HepG2 (cell line): ENCODE measurements at regions not wholly inside any gene's neighbourhood (a gene's known extent, or its start where the extent isn't known, plus 50 kb on each side); places are given as distances from the start of the nearest gene placed in this dataset.

Experiments
- ATAC-seq: fragments of 200-7000 bp; cut with Tn5 transposase; 3 replicates; pipeline ENCODE4 v1.9.1; 2020; ENCODE audit warnings: mild to moderate bottlenecking, moderate library complexity
- BruUV-seq: library from RNA; stranded (reverse); fragments of 400-500 nt; replicated peaks from 2 replicates; lab custom pipeline; 2021; lab: Mats Ljungman, UMichigan
- CTCF ChIA-PET: fragments of 300-600 bp; formaldehyde crosslinking; extraction: SDS; loops from one replicate; lab custom pipeline; 2021; ENCODE audit warnings: low total read pairs, inconsistent platforms, low intra/inter-chr PET ratio; lab: Yijun Ruan, JAX
- POLR2A ChIA-PET: fragments of 350-600 bp; sonication (Branson Sonifier 250); formaldehyde crosslinking; loops from one replicate; lab custom pipeline; 2020; ENCODE audit warnings: antibody characterized with exemption, inconsistent platforms; lab: Yijun Ruan, JAX
- DNase-seq: peaks from one replicate; pipeline ENCODE4 v3.0.0-alpha.2; 2015; ENCODE audit warnings: low spot score
- FAIRE-seq: peaks from 3 replicates; lab custom pipeline; 2011; peaks lifted over from hg19 to GRCh38; lab: Jason Lieb, UNC
- H2AFZ ChIP-seq: one replicate; pipeline ENCODE4 v1.6.1; 2011; ENCODE audit warnings: low read length, inconsistent platforms
- H3K27ac ChIP-seq: fragments of 300-600 bp; 3 replicates; pipeline ENCODE4 v1.8.0; 2011; ENCODE audit warnings: mixed run types, mild to moderate bottlenecking, mixed read lengths, low read length, inconsistent platforms; ENCODE audit not compliant: insufficient read depth; ENCODE audit errors: extremely low read length
- H3K27me3 ChIP-seq, 2 experiments: fragments of 200-600 bp in 1 of 2; 2 replicates in 1 of 2; 3 replicates in 1 of 2; pipeline versions ENCODE4 v1.6.0 to v1.8.0; 2011; ENCODE audit warnings: low read length in 2 of 2, mild to moderate bottlenecking in 2 of 2, moderate library complexity in 2 of 2, inconsistent platforms in 1 of 2; ENCODE audit not compliant: insufficient read depth in 2 of 2, control insufficient read depth in 1 of 2
- H3K36me3 ChIP-seq, 2 experiments: fragments of 200-600 bp in 1 of 2; replicated peaks in 1 of 2; 2 replicates in 1 of 2; 3 replicates in 1 of 2; pipeline versions ENCODE4 v1.5.1 to v1.8.0; 2011; ENCODE audit warnings: low read length in 2 of 2, inconsistent platforms in 1 of 2; ENCODE audit not compliant: insufficient read depth in 2 of 2, control insufficient read depth in 1 of 2
- H3K4me1 ChIP-seq: 2 replicates; pipeline ENCODE4 v1.5.1; 2012; ENCODE audit warnings: low read length, inconsistent platforms; ENCODE audit not compliant: insufficient read depth
- H3K4me2 ChIP-seq: 2 replicates; pipeline ENCODE4 v1.6.0; 2011; ENCODE audit warnings: low read depth, low read length, inconsistent platforms
- H3K4me3 ChIP-seq, 3 experiments: fragments of 200-600 bp in 1 of 3; sonication (generic), shearing (Covaris generic) in 1 of 3; replicated peaks in 1 of 3; 2 replicates each; pipeline ENCODE4 v1.5.1; 2011 to 2016; ENCODE audit warnings: low read length in 3 of 3, inconsistent platforms in 2 of 3, low read depth in 2 of 3, mild to moderate bottlenecking in 2 of 3, control low read depth in 1 of 3, mixed read lengths in 1 of 3; ENCODE audit not compliant: insufficient read depth in 1 of 3
- H3K79me2 ChIP-seq: one replicate; pipeline ENCODE4 v1.6.1; 2011; ENCODE audit warnings: low read length, inconsistent platforms; ENCODE audit not compliant: insufficient read depth
- H3K9ac ChIP-seq: 2 replicates; pipeline ENCODE4 v1.6.0; 2011; ENCODE audit warnings: mild to moderate bottlenecking, low read depth, low read length, inconsistent platforms; ENCODE audit not compliant: insufficient read depth
- H3K9me3 ChIP-seq: 2 replicates; pipeline ENCODE4 v1.5.1; 2012; ENCODE audit warnings: mild to moderate bottlenecking, low read length
- H4K20me1 ChIP-seq: 2 replicates; pipeline ENCODE4 v1.6.0; 2011; ENCODE audit warnings: inconsistent platforms, mild to moderate bottlenecking, low read length, moderate library complexity; ENCODE audit not compliant: insufficient read depth
- AGO1 ChIP-seq: fragments of 200-400 bp; formaldehyde crosslinking; IDR thresholded peaks from 2 replicates; pipeline ENCODE4 v1.6.1; 2017; ENCODE audit warnings: mild to moderate bottlenecking, low read depth, low read length, moderate library complexity; ENCODE audit not compliant: poor library complexity, severe bottlenecking
- CBFB ChIP-seq: sonication (generic); formaldehyde crosslinking; IDR thresholded peaks from 2 replicates; pipeline ENCODE4 v1.4.0; 2020; ENCODE audit warnings: missing genetic modification reagents
- HNRNPK ChIP-seq: fragments of 200-400 bp; formaldehyde crosslinking; IDR thresholded peaks from 2 replicates; pipeline ENCODE4 v1.6.1; 2018; ENCODE audit warnings: low read length, low read depth, moderate library complexity, mild to moderate bottlenecking; ENCODE audit not compliant: poor library complexity, severe bottlenecking
- LCORL ChIP-seq, 2 experiments: fragments of 450-650 bp in 1 of 2; sonication (generic) in 1 of 2; formaldehyde crosslinking in 1 of 2; IDR thresholded peaks; 2 replicates each; pipeline versions ENCODE4 v1.5.0 to v1.6.1; 2017 to 2020; ENCODE audit warnings: antibody characterized with exemption in 1 of 2, missing genetic modification reagents in 1 of 2
- XRCC5 ChIP-seq: fragments of 200-400 bp; formaldehyde crosslinking; optimal IDR thresholded peaks from 2 replicates; pipeline ENCODE3; 2017; ENCODE audit warnings: mild to moderate bottlenecking, low read length
- ZNF143 ChIP-seq: sonication (generic); formaldehyde crosslinking; IDR thresholded peaks from 2 replicates; pipeline ENCODE4 v1.4.0; 2020; ENCODE audit warnings: missing genetic modification reagents
- ZSCAN21 ChIP-seq: sonication (generic); formaldehyde crosslinking; IDR thresholded peaks from 2 replicates; pipeline ENCODE4 v1.8.0; 2022; ENCODE audit warnings: mild to moderate bottlenecking, missing genetic modification reagents, moderate library complexity, borderline replicate concordance
- WGBS: methylation state at CpG from one replicate; pipeline ENCODE4 v1.1.6; 2017; ENCODE audit warnings: low lambda C conversion rate; 5-methylcytosine and 5-hydroxymethylcytosine counted together
- in situ Hi-C: cut with HindIII; loops from 2 replicates; pipeline ENCODE4 v1.10.0; 2017; ENCODE audit warnings: low pct_unique_long_range_greater_than_20kb; ENCODE audit not compliant: extremely low pct_ligation_motif_present
- intact Hi-C: fragments of 100-400 bp; cut with micrococcal nuclease; formaldehyde crosslinking; loops from one replicate; pipeline ENCODE4 v1.10.0; 2022; ENCODE audit not compliant: unreplicated experiment
- TF ChIP-seq, protein P1 (sequence below): sonication (generic); formaldehyde crosslinking; IDR thresholded peaks from 2 replicates; pipeline ENCODE4 v1.4.0; 2020; ENCODE audit warnings: missing genetic modification reagents
- TF ChIP-seq, protein P2 (sequence below): sonication (generic); formaldehyde crosslinking; IDR thresholded peaks from 2 replicates; pipeline ENCODE4 v1.4.0; 2020; ENCODE audit warnings: mild to moderate bottlenecking, missing genetic modification reagents
- TF ChIP-seq, protein P3 (sequence below): sonication (generic); formaldehyde crosslinking; IDR thresholded peaks from 2 replicates; pipeline ENCODE4 v1.4.0; 2020; ENCODE audit warnings: missing genetic modification reagents, borderline replicate concordance

DNA sequence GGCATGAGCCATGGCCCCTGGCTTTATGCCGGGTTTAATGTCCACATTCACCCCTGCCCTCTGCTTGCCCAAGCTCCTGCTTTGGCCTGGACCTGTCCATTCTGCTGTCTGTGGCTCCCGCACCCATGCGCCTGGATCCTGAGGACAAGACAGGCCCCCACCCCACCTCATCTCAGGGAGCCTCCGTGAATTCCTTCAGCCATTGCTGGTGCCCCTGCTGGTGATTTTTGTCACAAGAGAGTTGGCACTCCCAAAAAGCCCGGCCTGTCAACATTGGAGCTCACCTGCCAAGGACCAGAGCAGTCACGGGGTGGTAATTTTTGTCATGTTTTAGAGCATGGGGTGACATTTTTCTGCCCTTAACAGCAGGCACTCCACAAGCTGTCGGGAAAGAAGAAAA is 127.5 kb upstream of the PLXNA4 start (continued):
- TF ChIP-seq, protein P1, sequence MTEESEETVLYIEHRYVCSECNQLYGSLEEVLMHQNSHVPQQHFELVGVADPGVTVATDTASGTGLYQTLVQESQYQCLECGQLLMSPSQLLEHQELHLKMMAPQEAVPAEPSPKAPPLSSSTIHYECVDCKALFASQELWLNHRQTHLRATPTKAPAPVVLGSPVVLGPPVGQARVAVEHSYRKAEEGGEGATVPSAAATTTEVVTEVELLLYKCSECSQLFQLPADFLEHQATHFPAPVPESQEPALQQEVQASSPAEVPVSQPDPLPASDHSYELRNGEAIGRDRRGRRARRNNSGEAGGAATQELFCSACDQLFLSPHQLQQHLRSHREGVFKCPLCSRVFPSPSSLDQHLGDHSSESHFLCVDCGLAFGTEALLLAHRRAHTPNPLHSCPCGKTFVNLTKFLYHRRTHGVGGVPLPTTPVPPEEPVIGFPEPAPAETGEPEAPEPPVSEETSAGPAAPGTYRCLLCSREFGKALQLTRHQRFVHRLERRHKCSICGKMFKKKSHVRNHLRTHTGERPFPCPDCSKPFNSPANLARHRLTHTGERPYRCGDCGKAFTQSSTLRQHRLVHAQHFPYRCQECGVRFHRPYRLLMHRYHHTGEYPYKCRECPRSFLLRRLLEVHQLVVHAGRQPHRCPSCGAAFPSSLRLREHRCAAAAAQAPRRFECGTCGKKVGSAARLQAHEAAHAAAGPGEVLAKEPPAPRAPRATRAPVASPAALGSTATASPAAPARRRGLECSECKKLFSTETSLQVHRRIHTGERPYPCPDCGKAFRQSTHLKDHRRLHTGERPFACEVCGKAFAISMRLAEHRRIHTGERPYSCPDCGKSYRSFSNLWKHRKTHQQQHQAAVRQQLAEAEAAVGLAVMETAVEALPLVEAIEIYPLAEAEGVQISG (CRISPR knock-in tag) = no peak
- no peak for TF ChIP-seq XRCC5

DNA sequence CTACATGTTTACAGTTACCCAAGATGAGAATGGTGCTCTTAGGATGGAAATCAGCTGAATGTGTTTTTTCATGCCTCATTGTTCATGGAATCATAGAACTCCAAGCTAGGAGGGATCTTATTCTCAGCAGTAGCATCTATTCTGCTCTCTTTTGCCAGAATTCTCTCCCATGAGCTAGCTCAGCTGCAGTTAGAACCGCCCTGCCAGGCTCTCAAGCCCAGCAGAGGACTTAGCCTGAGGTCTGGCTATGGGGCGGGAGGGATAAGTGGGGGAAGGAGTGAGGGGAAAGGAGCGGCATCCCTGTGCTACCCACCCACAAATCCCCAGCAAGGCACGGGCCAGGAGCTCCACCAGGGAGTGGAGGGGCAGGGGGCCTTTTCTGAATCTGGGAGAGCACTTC is 120.7 kb upstream of the PLXNA4 start:
- no peak for TF ChIP-seq ZNF143 (CRISPR knock-in tag)
- TF ChIP-seq, protein P2, sequence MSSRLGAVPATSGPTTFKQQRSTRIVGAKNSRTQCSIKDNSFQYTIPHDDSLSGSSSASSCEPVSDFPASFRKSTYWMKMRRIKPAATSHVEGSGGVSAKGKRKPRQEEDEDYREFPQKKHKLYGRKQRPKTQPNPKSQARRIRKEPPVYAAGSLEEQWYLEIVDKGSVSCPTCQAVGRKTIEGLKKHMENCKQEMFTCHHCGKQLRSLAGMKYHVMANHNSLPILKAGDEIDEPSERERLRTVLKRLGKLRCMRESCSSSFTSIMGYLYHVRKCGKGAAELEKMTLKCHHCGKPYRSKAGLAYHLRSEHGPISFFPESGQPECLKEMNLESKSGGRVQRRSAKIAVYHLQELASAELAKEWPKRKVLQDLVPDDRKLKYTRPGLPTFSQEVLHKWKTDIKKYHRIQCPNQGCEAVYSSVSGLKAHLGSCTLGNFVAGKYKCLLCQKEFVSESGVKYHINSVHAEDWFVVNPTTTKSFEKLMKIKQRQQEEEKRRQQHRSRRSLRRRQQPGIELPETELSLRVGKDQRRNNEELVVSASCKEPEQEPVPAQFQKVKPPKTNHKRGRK (CRISPR knock-in tag) = no peak
- no peak for TF ChIP-seq ZSCAN21 (CRISPR knock-in tag)
- TF ChIP-seq, protein P3, sequence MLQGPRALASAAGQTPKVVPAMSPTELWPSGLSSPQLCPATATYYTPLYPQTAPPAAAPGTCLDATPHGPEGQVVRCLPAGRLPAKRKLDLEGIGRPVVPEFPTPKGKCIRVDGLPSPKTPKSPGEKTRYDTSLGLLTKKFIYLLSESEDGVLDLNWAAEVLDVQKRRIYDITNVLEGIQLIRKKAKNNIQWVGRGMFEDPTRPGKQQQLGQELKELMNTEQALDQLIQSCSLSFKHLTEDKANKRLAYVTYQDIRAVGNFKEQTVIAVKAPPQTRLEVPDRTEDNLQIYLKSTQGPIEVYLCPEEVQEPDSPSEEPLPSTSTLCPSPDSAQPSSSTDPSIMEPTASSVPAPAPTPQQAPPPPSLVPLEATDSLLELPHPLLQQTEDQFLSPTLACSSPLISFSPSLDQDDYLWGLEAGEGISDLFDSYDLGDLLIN = no peak
- TF ChIP-seq AGO1 = no peak
- TF ChIP-seq LCORL (IDR thresholded peaks at IDR 0.05) = no peak
- TF ChIP-seq LCORL (CRISPR knock-in tag; IDR thresholded peaks at IDR 0.05) = no peak
- TF ChIP-seq HNRNPK = no peak
- no peak for TF ChIP-seq CBFB (CRISPR knock-in tag)
- Histone ChIP-seq H3K4me3 (no peak overlapping the region), H3K79me2 (no peaks in the 10 kb centered on the region), H3K36me3 (no peaks in the 10 kb centered on the region), H3K27ac (no peak overlapping the region), H3K27me3 (0 out of 5 replicates have a peak, but pooled peaks cover 0 to 2% of the 10 kb centered on the region in 2 experiments), H3K4me2 (no peak overlapping the region), H2AFZ (no peak overlapping the region), H3K4me1 (no peaks in the 10 kb centered on the region), H3K9me3 (no peaks in the 10 kb centered on the region), H3K9ac (no peak overlapping the region), H4K20me1 (no peaks in the 10 kb centered on the region)
- intact Hi-C loops = no loop called here
- ATAC-seq (no peak), FAIRE-seq (no peak), DNase-seq (no peak)
- ChIA-PET POLR2A (no interaction called here), CTCF (no interaction called here)
- 19% methylated on average over 4 of the region's 4 CpGs for WGBS
- BruUV-seq = no TSS peak
- in situ Hi-C loops = no loop called here
